GM19463 (cell line): ENCODE measurements at regions not wholly inside any gene's neighbourhood (a gene's known extent, or its start where the extent isn't known, plus 50 kb on each side); places are given as distances from the start of the nearest gene placed in this dataset.

Experiments
- ATAC-seq: cut with Tn5 transposase; IDR thresholded peaks from one replicate; pipeline ENCODE4 v1.9.1; 2021; ENCODE audit warnings: mild to moderate bottlenecking, moderate library complexity; ENCODE audit not compliant: unreplicated experiment

DNA sequence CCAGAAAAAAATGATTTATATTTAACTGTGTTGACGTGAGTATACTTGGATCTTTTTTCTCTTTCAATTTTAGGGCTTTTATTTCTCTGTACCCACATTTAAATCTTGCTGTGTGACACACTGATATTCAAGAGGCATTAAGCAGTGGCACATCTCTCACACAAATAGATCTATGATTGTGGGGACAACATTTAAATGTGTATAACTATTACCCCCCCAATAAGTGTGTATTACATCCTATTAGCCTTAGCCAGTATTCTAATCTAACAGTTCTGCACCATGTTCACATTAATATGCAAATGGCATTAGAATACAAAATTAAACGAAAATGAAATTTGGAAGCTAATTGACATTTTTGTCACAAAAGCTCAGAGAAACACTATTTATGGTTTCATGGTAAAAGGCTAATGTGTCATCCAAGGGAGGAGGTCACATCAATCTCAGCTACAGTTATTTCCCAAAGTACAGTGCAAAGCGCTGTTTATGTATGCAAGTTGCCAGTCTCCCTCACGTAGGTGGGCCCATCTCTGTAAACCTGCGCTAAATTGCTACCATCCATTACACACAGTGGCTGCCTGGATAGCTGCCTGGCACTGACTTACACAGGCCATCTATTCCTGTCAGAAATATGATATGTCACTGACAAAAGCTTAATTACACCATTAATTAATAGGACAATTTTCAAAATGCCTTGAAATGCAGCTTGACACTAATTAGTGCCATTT, 984.7 kb upstream of the PCDH9 start:
- ATAC-seq: no peak

GRCh38 chr13:68199271-68199670, 969.1 kb upstream of the PCDH9 start:
- ATAC-seq: no peak

GRCh38 chr13:68190818-68191217, 960.7 kb upstream of the PCDH9 start:
- ATAC-seq: no peak

DNA sequence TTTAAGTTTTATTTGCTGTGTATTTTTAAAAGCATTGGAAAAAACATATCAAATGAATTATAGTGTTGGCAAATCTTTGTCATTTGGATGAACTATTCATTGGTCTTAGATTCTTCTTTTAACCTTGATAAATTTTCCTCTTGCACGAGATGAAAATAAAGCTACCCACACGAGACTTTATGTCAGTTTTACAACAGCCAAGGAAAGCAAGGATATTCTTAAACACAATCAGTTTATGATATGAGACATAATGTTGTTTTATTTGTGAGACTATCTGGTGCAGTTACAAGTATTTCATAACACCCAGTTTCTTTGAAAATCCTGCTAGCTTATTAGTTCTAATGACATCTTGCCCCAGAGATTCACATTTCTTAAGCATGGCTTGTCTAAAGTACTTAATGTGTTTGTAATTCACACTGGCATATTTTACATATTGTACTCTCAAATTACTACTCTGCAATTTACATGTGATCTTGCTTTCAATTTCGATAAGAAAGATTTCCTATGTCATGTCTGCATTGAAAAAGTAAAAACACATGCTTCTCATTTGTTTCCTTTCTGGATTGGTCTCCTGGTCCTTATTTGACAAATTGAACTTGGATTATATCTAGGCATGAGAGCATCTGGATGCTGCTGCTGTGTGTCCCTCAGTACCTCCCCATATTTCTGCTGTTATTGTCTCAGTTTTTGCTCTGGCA, 955.5 kb upstream of the PCDH9 start:
- ATAC-seq: peak; percentile 75

GRCh38 chr13:68176475-68176874, 946.3 kb upstream of the PCDH9 start:
- no peak for ATAC-seq

DNA sequence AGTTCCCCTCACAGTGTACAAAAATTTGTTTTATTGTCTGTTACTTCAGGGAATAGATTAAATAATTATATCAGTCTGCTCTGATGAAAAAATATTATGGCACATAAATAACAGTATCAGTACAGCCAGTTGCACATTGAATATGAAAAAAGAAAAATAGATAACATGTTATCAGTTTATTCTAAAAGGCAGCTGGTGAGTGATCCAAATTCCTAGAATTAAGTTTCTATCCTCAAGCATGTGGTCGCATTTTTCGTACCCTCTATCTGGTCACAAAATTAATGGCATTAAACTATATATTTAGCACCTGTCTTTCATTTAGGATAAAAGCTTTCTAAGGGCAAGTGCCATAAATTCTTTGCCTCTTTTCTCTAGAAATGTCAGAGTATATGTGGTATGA, 944.8 kb upstream of the PCDH9 start:
- ATAC-seq: no peak

DNA sequence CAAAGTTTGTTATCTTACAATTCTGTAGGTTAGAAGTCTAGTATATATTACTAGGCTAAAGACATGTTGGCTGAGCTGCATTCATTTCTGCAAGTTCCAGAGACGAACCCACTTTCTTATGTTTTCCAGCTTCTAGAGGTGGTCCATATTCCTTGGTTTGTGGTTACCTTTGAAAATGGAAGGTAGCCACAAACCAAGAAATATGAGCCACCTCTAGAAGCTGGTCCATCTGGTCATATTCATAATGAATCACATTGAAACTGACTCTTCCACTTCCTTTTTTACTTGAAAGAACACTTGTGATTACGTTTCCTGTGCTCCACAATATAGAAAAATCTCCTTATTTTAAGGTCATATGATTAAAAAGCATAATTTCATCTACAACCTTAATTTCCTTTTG, 943.0 kb upstream of the PCDH9 start:
- ATAC-seq: peak; percentile 50

DNA sequence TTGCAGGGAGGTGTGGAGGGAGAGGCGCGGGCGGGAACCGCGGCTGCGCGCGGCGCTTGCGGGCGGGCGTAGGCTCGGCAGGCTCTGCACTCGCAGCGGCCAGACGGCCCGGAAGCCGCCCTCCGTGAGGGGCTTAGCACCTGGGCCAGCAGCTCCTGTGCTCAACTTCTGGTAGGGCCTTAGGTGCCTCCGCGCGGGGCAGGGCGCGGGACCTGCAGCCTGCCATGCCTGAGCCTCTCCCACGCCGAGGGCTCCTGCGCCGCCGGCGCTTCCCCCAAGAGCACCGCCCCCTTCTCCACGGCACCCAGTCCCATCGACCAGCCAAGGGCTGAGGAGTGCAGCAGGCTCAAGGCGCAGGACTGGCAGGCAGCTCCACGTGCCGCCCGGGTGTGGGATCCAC, 940.8 kb upstream of the PCDH9 start:
- no peak for ATAC-seq

DNA sequence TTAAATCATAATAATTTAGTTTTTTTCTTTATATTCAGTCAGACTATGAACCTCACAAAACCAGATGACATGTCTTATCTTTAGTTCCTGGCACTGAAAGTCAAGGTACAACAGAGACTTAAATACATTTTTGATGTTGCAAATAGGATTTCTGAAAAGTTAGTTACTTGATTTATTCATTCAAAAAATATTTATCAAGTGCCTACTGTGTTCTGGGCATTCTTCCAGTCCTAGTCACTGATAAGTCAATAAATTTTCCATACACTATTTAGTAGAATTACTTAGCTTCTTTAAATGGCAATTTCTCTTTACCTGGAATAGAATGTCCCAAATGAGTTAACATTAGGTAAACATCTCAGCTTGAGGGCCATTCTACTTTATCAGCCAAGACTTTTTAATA, 938.3 kb upstream of the PCDH9 start:
- ATAC-seq: no peak

DNA sequence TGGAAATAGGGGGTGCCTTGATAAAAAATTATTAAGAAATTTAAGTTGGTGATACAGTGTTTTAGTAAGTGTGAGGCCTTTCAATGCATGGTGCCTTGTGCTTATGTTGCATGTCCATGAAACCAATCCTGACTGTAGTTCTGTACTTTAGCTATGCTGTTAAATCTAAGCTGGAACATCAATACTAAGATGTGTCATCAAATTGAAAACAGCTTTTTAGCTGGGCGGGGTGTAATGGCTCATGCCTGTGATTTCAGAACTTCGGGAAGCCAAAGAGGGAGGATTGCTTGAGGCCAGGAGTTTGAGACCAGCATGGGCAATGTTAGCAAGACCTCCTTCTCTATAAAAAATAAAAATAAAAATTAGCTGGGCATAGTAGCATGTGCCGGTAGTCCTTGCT, 930.3 kb upstream of the PCDH9 start:
- ATAC-seq: no peak

GRCh38 chr13:68152414-68152813, 922.3 kb upstream of the PCDH9 start:
- no peak for ATAC-seq

- ATAC-seq: no peak
These were observed 915.7 kb upstream of the PCDH9 start for GRCh38 chr13:68145852-68146251.

- ATAC-seq: no peak
These were observed 898.3 kb upstream of the PCDH9 start for GRCh38 chr13:68128297-68128915.

DNA sequence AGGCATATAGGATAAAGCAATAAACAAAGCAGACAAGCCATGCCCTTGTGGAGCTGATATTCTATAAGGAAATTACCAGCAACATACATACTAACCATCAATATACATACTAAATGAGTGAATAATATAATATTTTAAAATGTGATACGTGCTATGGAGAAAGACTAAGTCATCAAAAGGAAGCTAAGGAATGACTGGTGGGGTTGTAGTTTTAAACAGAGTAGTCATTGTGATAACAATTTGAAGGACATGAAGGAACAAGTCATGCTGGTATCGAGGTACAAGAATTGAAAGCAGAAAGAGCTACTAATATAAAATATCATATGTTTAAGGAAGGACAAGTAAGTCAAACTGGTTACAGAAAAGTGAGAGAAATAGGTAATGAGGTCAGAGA, 894.9 kb upstream of the PCDH9 start:
- ATAC-seq: no peak

GRCh38 chr13:68124437-68125086, 894.4 kb upstream of the PCDH9 start:
- no peak for ATAC-seq

- ATAC-seq: no peak
These were observed 880.1 kb upstream of the PCDH9 start for GRCh38 chr13:68110178-68110768.

DNA sequence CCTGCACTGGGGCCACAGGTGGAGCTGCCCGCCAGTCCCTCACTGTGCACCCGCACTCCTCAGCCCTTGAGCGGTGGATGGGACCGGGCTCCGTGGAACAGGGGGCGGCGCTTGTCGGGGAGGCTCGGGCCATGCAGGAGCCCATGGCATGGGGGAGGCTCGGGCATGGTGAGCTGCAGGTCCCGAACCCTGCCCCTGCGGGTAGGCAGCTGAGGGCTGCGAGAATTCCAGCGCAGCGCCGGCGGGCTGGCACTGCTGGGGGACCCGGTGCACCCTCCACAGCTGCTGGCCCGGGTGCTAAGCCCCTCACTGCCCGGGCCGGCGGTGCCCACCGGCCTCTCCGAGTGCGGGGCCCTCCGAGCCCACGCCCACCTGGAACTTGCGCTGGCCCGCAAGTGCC, 877.5 kb upstream of the PCDH9 start:
- no peak for ATAC-seq

GRCh38 chr13:68099631-68100030, 869.5 kb upstream of the PCDH9 start:
- no peak for ATAC-seq

- no peak for ATAC-seq
These were observed 850.9 kb upstream of the PCDH9 start for GRCh38 chr13:68081061-68081460.

DNA sequence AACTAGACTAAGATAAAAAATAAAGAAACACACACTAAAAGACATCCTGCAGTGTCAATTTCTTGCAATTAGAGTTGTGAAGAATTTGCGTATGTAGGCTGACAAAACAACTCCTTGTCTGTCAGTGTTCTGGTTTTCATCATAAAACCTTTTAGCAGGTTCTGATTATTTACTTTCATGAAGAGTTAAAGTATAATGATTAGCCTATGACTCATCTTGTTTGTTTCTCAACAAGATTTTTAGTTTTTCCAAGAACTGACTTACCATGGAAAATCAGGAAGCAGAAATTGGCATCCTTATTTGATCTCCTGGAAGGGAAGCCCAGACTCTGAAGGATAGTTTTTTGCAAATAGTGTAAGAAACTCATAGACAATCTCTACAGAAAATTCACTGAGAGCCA, 848.7 kb upstream of the PCDH9 start:
- no peak for ATAC-seq

GRCh38 chr13:68078469-68078868, 848.3 kb upstream of the PCDH9 start:
- no peak for ATAC-seq
